Endodermal cell (in vitro differentiated cells): ENCODE measurements at regions not wholly inside any gene's neighbourhood (a gene's known extent, or its start where the extent isn't known, plus 50 kb on each side); places are given as distances from the start of the nearest gene placed in this dataset.

Experiments
- DNase-seq: peaks from one replicate; pipeline ENCODE4 v3.0.0-alpha.2; 2017
- H3K27ac ChIP-seq: 2 replicates; pipeline ENCODE4 v1.5.1; 2013; ENCODE audit warnings: mild to moderate bottlenecking, low read depth, low read length, moderate library complexity
- H3K27me3 ChIP-seq: 2 replicates; pipeline ENCODE4 v1.6.1; 2013; ENCODE audit warnings: mild to moderate bottlenecking, low read length, moderate library complexity; ENCODE audit not compliant: insufficient read depth, control insufficient read depth, poor library complexity, severe bottlenecking
- H3K36me3 ChIP-seq: 2 replicates; pipeline ENCODE4 v1.7.0; 2013; ENCODE audit warnings: mild to moderate bottlenecking, low read length, moderate library complexity; ENCODE audit not compliant: control insufficient read depth, insufficient read depth
- H3K4me1 ChIP-seq: one replicate; pipeline ENCODE4 v1.7.0; 2013; ENCODE audit warnings: low read length; ENCODE audit not compliant: control insufficient read depth, insufficient read depth
- H3K4me3 ChIP-seq: 2 replicates; pipeline ENCODE4 v1.5.1; 2013; ENCODE audit warnings: mild to moderate bottlenecking, low read length, moderate library complexity
- H3K9ac ChIP-seq: 2 replicates; pipeline ENCODE4 v1.6.1; 2013; ENCODE audit warnings: mild to moderate bottlenecking, low read length, moderate library complexity; ENCODE audit not compliant: poor library complexity, severe bottlenecking; ENCODE audit errors: extremely low read depth
- H3K9me3 ChIP-seq: 2 replicates; pipeline ENCODE4 v1.6.1; 2013; ENCODE audit warnings: mild to moderate bottlenecking, low read length, moderate library complexity; ENCODE audit not compliant: control insufficient read depth
- H3K27ac Mint-ChIP-seq: 2 replicates; pipeline ENCODE4 v1.8.0; 2020; ENCODE audit warnings: mixed read lengths
- H3K27me3 Mint-ChIP-seq: 2 replicates; pipeline ENCODE4 v1.8.0; 2021; ENCODE audit warnings: mild to moderate bottlenecking, mixed read lengths; ENCODE audit not compliant: insufficient read depth
- H3K36me3 Mint-ChIP-seq: 2 replicates; pipeline ENCODE4 v1.8.0; 2020; ENCODE audit warnings: low read depth, mixed read lengths
- H3K4me1 Mint-ChIP-seq: 2 replicates; pipeline ENCODE4 v1.8.0; 2020; ENCODE audit warnings: mixed read lengths
- H3K4me3 Mint-ChIP-seq: 2 replicates; pipeline ENCODE4 v1.8.0; 2020; ENCODE audit warnings: mild to moderate bottlenecking, moderate library complexity, mixed read lengths
- H3K9me3 Mint-ChIP-seq: 2 replicates; pipeline ENCODE4 v1.8.0; 2020; ENCODE audit warnings: mild to moderate bottlenecking, mixed read lengths
- WGBS, 2 experiments: methylation state at CpG; one replicate each; pipeline versions ENCODE4 v1.1.5 to v1.1.7; 2013; ENCODE audit warnings: missing lambda C conversion rate in 2 of 2, mixed read lengths in 1 of 2; ENCODE audit not compliant: insufficient coverage in 1 of 2, insufficient read length in 1 of 2; 5-methylcytosine and 5-hydroxymethylcytosine counted together
- TF ChIP-seq, protein P1 (sequence below): fragments of 200-600 bp; sonication (generic); conservative IDR thresholded peaks from 2 replicates; pipeline ENCODE4 v1.5.0; 2021; ENCODE audit warnings: antibody characterized with exemption, mild to moderate bottlenecking

DNA sequence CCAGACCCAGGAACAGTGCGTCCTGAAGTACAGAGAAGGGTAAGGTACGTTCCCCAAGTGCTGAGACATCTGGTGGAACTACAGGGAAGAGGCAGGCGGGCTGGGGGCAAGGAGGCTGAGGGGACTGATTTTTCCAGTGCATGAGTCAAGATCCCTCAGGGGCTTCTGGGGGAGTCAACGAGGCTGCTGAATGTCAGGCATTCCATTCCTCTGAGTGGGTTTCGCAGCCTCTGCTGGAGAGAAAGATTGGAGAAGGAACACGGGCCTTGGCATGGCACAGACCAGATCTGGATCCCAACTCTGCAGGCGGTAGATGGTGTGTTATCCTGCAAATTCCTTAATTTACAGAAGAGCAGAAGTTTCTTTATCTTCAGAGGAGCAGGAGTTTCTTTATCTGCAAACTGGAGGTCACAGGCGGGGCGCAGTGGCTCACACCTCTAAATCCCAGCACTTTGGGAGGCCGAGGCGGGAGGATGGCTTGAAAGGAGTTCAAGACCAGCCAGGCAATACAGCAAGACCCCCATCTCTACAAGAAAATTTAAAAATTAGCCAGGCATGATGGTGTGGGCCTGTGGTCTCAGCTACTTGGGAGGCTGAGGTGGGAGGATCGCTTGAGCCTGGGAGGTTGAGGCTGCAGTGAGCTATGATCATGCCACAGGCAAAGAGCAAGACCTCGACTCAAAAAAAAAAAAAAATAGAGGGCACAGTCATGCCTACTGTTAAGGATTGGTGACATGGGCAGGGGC lies 132.6 kb upstream of the MAP1LC3B2 start:
- H3K36me3 ChIP-seq = no peaks in the 10 kb centered on the region
- TF ChIP-seq, protein P1, sequence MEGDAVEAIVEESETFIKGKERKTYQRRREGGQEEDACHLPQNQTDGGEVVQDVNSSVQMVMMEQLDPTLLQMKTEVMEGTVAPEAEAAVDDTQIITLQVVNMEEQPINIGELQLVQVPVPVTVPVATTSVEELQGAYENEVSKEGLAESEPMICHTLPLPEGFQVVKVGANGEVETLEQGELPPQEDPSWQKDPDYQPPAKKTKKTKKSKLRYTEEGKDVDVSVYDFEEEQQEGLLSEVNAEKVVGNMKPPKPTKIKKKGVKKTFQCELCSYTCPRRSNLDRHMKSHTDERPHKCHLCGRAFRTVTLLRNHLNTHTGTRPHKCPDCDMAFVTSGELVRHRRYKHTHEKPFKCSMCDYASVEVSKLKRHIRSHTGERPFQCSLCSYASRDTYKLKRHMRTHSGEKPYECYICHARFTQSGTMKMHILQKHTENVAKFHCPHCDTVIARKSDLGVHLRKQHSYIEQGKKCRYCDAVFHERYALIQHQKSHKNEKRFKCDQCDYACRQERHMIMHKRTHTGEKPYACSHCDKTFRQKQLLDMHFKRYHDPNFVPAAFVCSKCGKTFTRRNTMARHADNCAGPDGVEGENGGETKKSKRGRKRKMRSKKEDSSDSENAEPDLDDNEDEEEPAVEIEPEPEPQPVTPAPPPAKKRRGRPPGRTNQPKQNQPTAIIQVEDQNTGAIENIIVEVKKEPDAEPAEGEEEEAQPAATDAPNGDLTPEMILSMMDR = peak; percentile 72
- H3K4me1 Mint-ChIP-seq = peaks cover 34% of the 10 kb centered on the region
- peak overlapping the region; percentile 68 for H3K4me3 ChIP-seq
- H3K36me3 Mint-ChIP-seq = peaks cover 3% of the 10 kb centered on the region
- H3K4me1 ChIP-seq = peaks cover 9% of the 10 kb centered on the region
- peak overlapping the region; percentile 47 for H3K4me3 Mint-ChIP-seq
- H3K27me3 Mint-ChIP-seq = no peaks in the 10 kb centered on the region
- DNase-seq = peak; percentile 99
- no peaks in the 10 kb centered on the region for H3K27me3 ChIP-seq
- H3K27ac Mint-ChIP-seq = peak overlapping the region; percentile 99
- H3K9me3 Mint-ChIP-seq = peaks cover 9% of the 10 kb centered on the region
- peaks cover 8% of the 10 kb centered on the region for H3K9me3 ChIP-seq
- H3K9ac ChIP-seq = peak overlapping the region; percentile 85
- whole genome bisulfite sequencing, 2 experiments = 12 to 18% methylated on average over 9 to 12 of the region's 13 CpGs
- H3K27ac ChIP-seq = peak overlapping the region; percentile 81

DNA sequence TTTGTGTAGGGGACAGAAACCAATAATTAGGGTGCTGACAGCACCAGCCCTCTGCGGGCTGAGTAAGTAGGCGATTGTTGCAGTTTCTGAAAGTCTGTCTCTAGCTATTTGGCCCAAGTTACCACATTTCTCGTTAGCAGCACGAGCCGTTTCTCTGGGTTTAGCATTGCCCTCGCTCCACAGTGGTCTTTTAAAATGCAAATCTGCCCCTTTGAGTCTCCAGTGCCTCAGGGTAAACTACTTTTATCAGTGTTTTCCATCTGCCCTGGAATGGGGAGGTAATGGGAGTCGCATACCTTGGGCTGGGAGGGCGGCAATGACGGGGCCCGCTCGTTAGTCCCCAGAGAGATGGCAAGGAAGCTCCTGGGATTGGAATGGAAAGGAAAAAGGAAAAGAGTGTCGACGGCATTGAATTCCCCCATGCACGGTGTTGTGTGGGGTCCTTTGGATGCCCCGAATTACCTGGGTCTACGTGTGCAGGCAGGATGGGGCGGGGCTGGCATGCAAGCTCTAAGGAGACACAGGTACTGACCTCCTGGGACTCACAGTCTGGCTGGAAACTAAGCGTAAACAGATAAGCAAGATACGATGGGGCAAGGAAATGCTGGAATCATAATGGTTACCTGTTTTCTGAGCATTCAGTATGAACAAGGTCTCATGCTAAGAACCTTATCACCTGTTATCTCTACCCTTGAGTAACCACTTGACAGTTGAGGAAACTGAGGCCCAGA lies 131.8 kb upstream of the MAP1LC3B2 start:
- Histone ChIP-seq H3K27me3 (no peaks in the 10 kb centered on the region), H3K27ac (peak overlapping the region; percentile 81), H3K36me3 (no peaks in the 10 kb centered on the region), H3K9me3 (peaks cover 2% of the 10 kb centered on the region), H3K4me3 (peak overlapping the region; percentile 68), H3K9ac (peak overlapping the region; percentile 85), H3K4me1 (peaks cover 9% of the 10 kb centered on the region)
- Mint-ChIP-seq H3K4me3 (peak overlapping the region; percentile 47), H3K27ac (peak overlapping the region; percentile 99), H3K9me3 (peaks cover 6% of the 10 kb centered on the region), H3K27me3 (no peaks in the 10 kb centered on the region), H3K4me1 (peaks cover 39% of the 10 kb centered on the region), H3K36me3 (no peaks in the 10 kb centered on the region)
- TF ChIP-seq, protein P1 = no peak
- DNase-seq = peak; percentile 97
- whole genome bisulfite sequencing, 2 experiments = 1 to 14% methylated on average over 12 to 19 of the region's 19 CpGs

DNA sequence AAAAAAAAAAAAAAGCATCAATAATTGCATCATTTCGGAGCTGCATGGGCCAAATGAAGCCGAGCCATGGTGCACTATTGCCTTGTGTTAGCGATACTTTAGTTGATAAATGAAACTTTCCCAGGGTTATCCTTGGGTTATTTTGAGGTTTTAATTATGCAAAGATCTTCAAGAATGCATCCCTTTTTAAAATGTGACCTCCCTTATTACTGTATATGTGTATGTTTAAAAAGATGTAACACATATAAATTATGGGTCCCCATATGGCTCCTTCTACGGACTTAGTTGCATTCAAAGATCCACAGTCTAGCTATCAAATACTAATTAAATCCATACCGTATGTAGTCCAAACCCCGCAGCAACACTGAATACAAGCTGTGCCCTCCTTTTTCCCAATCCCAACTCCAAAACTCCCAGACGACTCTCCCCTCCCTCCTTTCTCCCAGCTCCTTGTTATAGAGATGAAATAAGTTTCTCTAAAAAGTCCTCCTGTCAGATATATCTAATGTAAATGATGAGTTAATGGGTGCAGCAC lies 129.3 kb upstream of the MAP1LC3B2 start:
- Histone ChIP-seq H3K9ac (no peak overlapping the region), H3K4me1 (peaks cover 9% of the 10 kb centered on the region), H3K36me3 (no peaks in the 10 kb centered on the region), H3K9me3 (peaks cover 5% of the 10 kb centered on the region), H3K27ac (no peak overlapping the region), H3K27me3 (no peaks in the 10 kb centered on the region), H3K4me3 (no peak overlapping the region)
- no peak for DNase-seq
- Mint-ChIP-seq H3K27me3 (no peaks in the 10 kb centered on the region), H3K4me3 (no peak overlapping the region), H3K4me1 (peaks cover 51% of the 10 kb centered on the region), H3K27ac (no peak overlapping the region), H3K9me3 (peaks cover 6% of the 10 kb centered on the region), H3K36me3 (no peaks in the 10 kb centered on the region)
- TF ChIP-seq, protein P1 = no peak
- WGBS, 2 experiments = 87 to 100% methylated on average over 1 to 6 of the region's 7 CpGs
